ENCODE measurements at regions not wholly inside any gene's neighbourhood (a gene's known extent, or its start where the extent isn't known, plus 50 kb on each side); places are given as distances from the start of the nearest gene placed in this dataset.

- TF ChIP-seq CHD7 (IDR thresholded peaks at IDR 0.05; ENCODE audit: insufficient replicate concordance, low read length), result no peak
- no peak for TF ChIP-seq KDM1A (IDR thresholded peaks at IDR 0.05; ENCODE audit: borderline replicate concordance, low read length)
- TF ChIP-seq TEAD4 (IDR thresholded peaks at IDR 0.05; ENCODE audit: low read depth, low read length), result no peak
- TF ChIP-seq CBX8 (IDR thresholded peaks at IDR 0.05; ENCODE audit: borderline replicate concordance, low read depth, low read length), result no peak
Measured at GRCh38 chr14:22097586-22098292, 424.1 kb upstream of the OR4E1 start (continued).
